ENCODE measurements at regions not wholly inside any gene's neighbourhood (a gene's known extent, or its start where the extent isn't known, plus 50 kb on each side); places are given as distances from the start of the nearest gene placed in this dataset.

- no peak overlapping the region for H3K4me3 ChIP-seq (ENCODE audit: low read depth in 1 of 2, low read length in 1 of 2)
- no peak for TF ChIP-seq CTCF (IDR thresholded peaks at IDR 0.05)
These were observed 52.7 kb upstream of the ERCC6L2 start for GRCh38 chr9:95822583-95823431.

DNA sequence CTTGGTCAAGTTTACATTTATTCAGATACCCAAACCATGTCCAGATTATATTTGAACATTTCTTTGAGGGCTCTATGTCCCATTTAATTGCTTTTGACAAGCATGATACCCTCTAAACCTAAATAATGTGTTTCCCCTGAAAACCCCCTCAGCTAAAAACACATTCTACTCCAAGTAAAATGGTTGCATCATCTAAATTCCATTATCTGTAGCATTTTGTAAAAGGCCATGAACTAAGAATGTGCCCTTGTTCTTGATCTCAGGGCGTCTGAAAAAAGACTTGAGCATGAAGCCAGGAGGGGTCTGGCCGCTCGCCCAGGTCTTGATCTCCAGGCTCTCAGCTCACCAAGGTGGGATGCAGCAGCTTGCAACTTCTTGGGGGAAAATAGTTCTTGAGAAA, 53.5 kb upstream of the ERCC6L2 start:
- H3K27ac ChIP-seq = no peak overlapping the region
- H3K27me3 ChIP-seq = no peaks in the 10 kb centered on the region
- no peaks in the 10 kb centered on the region for H3K36me3 ChIP-seq
- no peaks in the 10 kb centered on the region for H3K4me1 ChIP-seq (ENCODE audit: control insufficient read depth in 1 of 2, insufficient read depth in 1 of 2, low read depth in 1 of 2, low read length in 1 of 2)
- H3K9me3 ChIP-seq = no peaks in the 10 kb centered on the region
- TF ChIP-seq CTCF (IDR thresholded peaks at IDR 0.05) = no peak
- no peak overlapping the region for H3K4me3 ChIP-seq (ENCODE audit: low read depth in 1 of 2, low read length in 1 of 2)

More at GRCh38 chr9:95822583-95823431, 52.7 kb upstream of the ERCC6L2 start:
- Histone ChIP-seq H3K27me3 (no peaks in the 10 kb centered on the region), H3K9me3 (no peaks in the 10 kb centered on the region), H3K4me1 (ENCODE audit: control insufficient read depth in 1 of 2, insufficient read depth in 1 of 2, low read depth in 1 of 2, low read length in 1 of 2) (no peaks in the 10 kb centered on the region), H3K36me3 (no peaks in the 10 kb centered on the region), H3K27ac (no peak overlapping the region)

DNA sequence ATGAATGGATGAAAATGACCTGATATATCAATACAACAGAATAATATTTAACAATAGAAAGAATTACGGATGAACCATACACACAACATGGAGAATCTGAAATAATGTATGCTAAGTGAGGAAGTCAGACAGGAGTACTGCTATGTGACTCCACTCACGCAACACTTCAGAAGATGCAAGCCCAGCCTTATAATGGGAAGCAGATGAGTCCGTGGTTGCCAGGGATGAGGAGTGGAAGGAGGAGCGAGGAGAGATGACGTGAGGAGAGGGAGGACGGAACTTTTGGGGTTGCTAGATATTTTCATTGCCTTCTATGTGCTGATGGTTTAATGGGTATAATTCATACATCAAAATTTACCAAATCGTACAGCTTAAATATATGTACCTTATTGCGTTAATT, 55.4 kb upstream of the ERCC6L2 start:
- H3K9me3 ChIP-seq = no peaks in the 10 kb centered on the region
- no peak for TF ChIP-seq CTCF (IDR thresholded peaks at IDR 0.05)
- no peaks in the 10 kb centered on the region for H3K36me3 ChIP-seq

DNA sequence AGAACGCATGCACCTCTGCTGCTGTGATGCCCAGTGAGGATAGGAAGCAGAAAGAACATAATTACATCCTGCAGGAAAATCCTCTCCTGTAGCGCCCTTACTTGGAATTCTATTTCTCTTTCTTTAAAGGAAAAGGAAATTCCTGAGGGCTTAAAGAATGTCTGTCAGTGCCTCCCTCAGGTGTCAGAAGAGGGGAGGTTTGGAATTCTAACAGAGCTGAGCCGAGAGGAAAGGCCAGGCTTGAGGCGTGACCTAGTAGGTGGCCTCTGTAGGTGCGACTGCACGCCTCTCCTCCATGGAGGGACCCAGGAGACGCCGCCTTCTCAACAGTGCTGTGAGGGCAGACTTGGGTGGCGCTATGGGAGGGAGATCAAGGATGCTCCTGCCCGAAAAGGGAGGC, 55.9 kb upstream of the ERCC6L2 start:
- no peak overlapping the region for H3K27ac ChIP-seq
- H3K4me1 ChIP-seq (ENCODE audit: control insufficient read depth in 1 of 2, insufficient read depth in 1 of 2, low read depth in 1 of 2, low read length in 1 of 2) = no peaks in the 10 kb centered on the region
- no peak for TF ChIP-seq CTCF (IDR thresholded peaks at IDR 0.05)
- no peaks in the 10 kb centered on the region for H3K36me3 ChIP-seq
- H3K27me3 ChIP-seq = no peaks in the 10 kb centered on the region
- H3K4me3 ChIP-seq (ENCODE audit: low read depth in 1 of 2, low read length in 1 of 2) = no peak overlapping the region
- H3K9me3 ChIP-seq = no peaks in the 10 kb centered on the region

More for the DNA sequence above, 55.4 kb upstream of the ERCC6L2 start:
- H3K4me1 ChIP-seq (ENCODE audit: control insufficient read depth in 1 of 2, insufficient read depth in 1 of 2, low read depth in 1 of 2, low read length in 1 of 2) = no peaks in the 10 kb centered on the region
- no peak overlapping the region for H3K27ac ChIP-seq
- no peaks in the 10 kb centered on the region for H3K27me3 ChIP-seq
- H3K4me3 ChIP-seq (ENCODE audit: low read depth in 1 of 2, low read length in 1 of 2) = no peak overlapping the region

- H3K9me3 ChIP-seq = no peaks in the 10 kb centered on the region
- no peaks in the 10 kb centered on the region for H3K4me1 ChIP-seq (ENCODE audit: control insufficient read depth in 1 of 2, insufficient read depth in 1 of 2, low read depth in 1 of 2, low read length in 1 of 2)
- H3K27me3 ChIP-seq = no peaks in the 10 kb centered on the region
- no peak overlapping the region for H3K27ac ChIP-seq
- TF ChIP-seq CTCF (IDR thresholded peaks at IDR 0.05) = no peak
- H3K4me3 ChIP-seq (ENCODE audit: low read depth in 1 of 2, low read length in 1 of 2) = no peak overlapping the region
- H3K36me3 ChIP-seq = no peaks in the 10 kb centered on the region
These were observed 58.3 kb upstream of the ERCC6L2 start for GRCh38 chr9:95817205-95817604.
